GM18511 (cell line): ENCODE measurements at regions not wholly inside any gene's neighbourhood (a gene's known extent, or its start where the extent isn't known, plus 50 kb on each side); places are given as distances from the start of the nearest gene placed in this dataset.
"Not testable (repeated sequence)": the region's sequence is repeated elsewhere in the genome, so short reads cannot be mapped to it uniquely, and the experiment has no call there.

Source experiments
- ATAC-seq: cut with Tn5 transposase; IDR thresholded peaks from one replicate; pipeline ENCODE4 v1.9.1; 2021; ENCODE audit warnings: mild to moderate bottlenecking, moderate library complexity; ENCODE audit not compliant: unreplicated experiment

- no peak for ATAC-seq
Observed at GRCh38 chr6:134421501-134421900, 103.6 kb upstream of the SGK1 start.

- ATAC-seq = no peak
Observed at GRCh38 chr6:134420614-134421181, 102.8 kb upstream of the SGK1 start.

- ATAC-seq = no peak
Observed at GRCh38 chr6:134419716-134420115, 101.8 kb upstream of the SGK1 start.

GRCh38 chr6:134416418-134417154, 98.7 kb upstream of the SGK1 start:
- no peak for ATAC-seq

- ATAC-seq = no peak
Observed at GRCh38 chr6:134415656-134416055, 97.7 kb upstream of the SGK1 start.

GRCh38 chr6:134415194-134415593, 97.3 kb upstream of the SGK1 start:
- ATAC-seq = no peak

GRCh38 chr6:134414793-134415192, 96.9 kb upstream of the SGK1 start:
- no peak for ATAC-seq

GRCh38 chr6:134413241-134413643, 95.3 kb upstream of the SGK1 start:
- ATAC-seq = no peak

- no peak for ATAC-seq
Observed at GRCh38 chr6:134410541-134410940, 92.6 kb upstream of the SGK1 start.

GRCh38 chr6:134407791-134408190, 89.9 kb upstream of the SGK1 start:
- no peak for ATAC-seq

- ATAC-seq = no peak
Observed at GRCh38 chr6:134406311-134406710, 88.4 kb upstream of the SGK1 start.

GRCh38 chr6:134405386-134406087, 87.6 kb upstream of the SGK1 start:
- ATAC-seq = no peak

- ATAC-seq = not testable (repeated sequence)
Observed at GRCh38 chr6:134403312-134403711, 85.4 kb upstream of the SGK1 start.

- no peak for ATAC-seq
Observed at GRCh38 chr6:134402372-134402984, 84.6 kb upstream of the SGK1 start.

- ATAC-seq = no peak
Observed at GRCh38 chr6:134400941-134401340, 83.0 kb upstream of the SGK1 start.

GRCh38 chr6:134398453-134398852, 80.5 kb upstream of the SGK1 start:
- peak; percentile 71 for ATAC-seq

GRCh38 chr6:134397676-134398075, 79.8 kb upstream of the SGK1 start:
- ATAC-seq = no peak

GRCh38 chr6:134394905-134395304, 77.0 kb upstream of the SGK1 start:
- ATAC-seq = no peak

GRCh38 chr6:134394208-134394607, 76.3 kb upstream of the SGK1 start:
- ATAC-seq = no peak

GRCh38 chr6:134391205-134391604, 73.3 kb upstream of the SGK1 start:
- ATAC-seq = no peak

GRCh38 chr6:134389658-134390057, 71.7 kb upstream of the SGK1 start:
- ATAC-seq = no peak

GRCh38 chr6:134389129-134389528, 71.2 kb upstream of the SGK1 start:
- ATAC-seq = no peak
